KMS-11 (cell line): ENCODE measurements at regions not wholly inside any gene's neighbourhood (a gene's known extent, or its start where the extent isn't known, plus 50 kb on each side); places are given as distances from the start of the nearest gene placed in this dataset.

Source experiments
- H2AFZ ChIP-seq: fragments of 200-600 bp; sonication (generic); 2 replicates; pipeline ENCODE4 v1.6.1; 2016; ENCODE audit warnings: antibody characterized with exemption, mixed run types, low read depth
- H3K27ac ChIP-seq: fragments of 200-600 bp; sonication (generic); 2 replicates; pipeline ENCODE4 v1.6.1; 2016; ENCODE audit warnings: mild to moderate bottlenecking, mixed run types
- H3K27me3 ChIP-seq: fragments of 200-600 bp; sonication (generic); 2 replicates; pipeline ENCODE4 v1.6.1; 2017; ENCODE audit warnings: mild to moderate bottlenecking, low read depth, mixed run types, moderate library complexity; ENCODE audit not compliant: insufficient read depth
- H3K36me3 ChIP-seq: fragments of 200-600 bp; sonication (generic); 2 replicates; pipeline ENCODE4 v1.6.1; 2017; ENCODE audit warnings: mild to moderate bottlenecking, mixed run types; ENCODE audit not compliant: insufficient read depth
- H3K4me1 ChIP-seq: fragments of 200-600 bp; sonication (generic); 2 replicates; pipeline ENCODE4 v1.6.1; 2016; ENCODE audit warnings: mild to moderate bottlenecking, low read depth, mixed run types; ENCODE audit not compliant: poor library complexity, severe bottlenecking
- H3K4me2 ChIP-seq: fragments of 200-600 bp; sonication (generic); 2 replicates; pipeline ENCODE4 v1.7.0; 2016; ENCODE audit warnings: mild to moderate bottlenecking, mixed run types
- H3K4me3 ChIP-seq: fragments of 200-600 bp; sonication (generic); IDR thresholded peaks from 2 replicates; pipeline ENCODE4 v1.6.1; 2017; ENCODE audit warnings: low read depth, low read length, mixed read lengths; ENCODE audit not compliant: insufficient read depth
- H3K79me2 ChIP-seq: fragments of 200-600 bp; sonication (generic); 2 replicates; pipeline ENCODE4 v1.6.1; 2016; ENCODE audit warnings: low read depth, mixed run types; ENCODE audit not compliant: insufficient read depth
- H3K9ac ChIP-seq: fragments of 200-600 bp; sonication (generic); 2 replicates; pipeline ENCODE4 v1.6.1; 2016; ENCODE audit warnings: mild to moderate bottlenecking, mixed run types
- H4K20me1 ChIP-seq: fragments of 200-600 bp; sonication (generic); 2 replicates; pipeline ENCODE4 v1.6.1; 2016; ENCODE audit warnings: mild to moderate bottlenecking, mixed run types; ENCODE audit not compliant: insufficient read depth
- TF ChIP-seq, protein P1 (sequence below): fragments of 200-600 bp; sonication (generic); conservative IDR thresholded peaks from 2 replicates; pipeline ENCODE4 v1.6.1; 2017; ENCODE audit warnings: low read depth, mild to moderate bottlenecking, antibody characterized with exemption, low read length, moderate library complexity, mixed read lengths

DNA sequence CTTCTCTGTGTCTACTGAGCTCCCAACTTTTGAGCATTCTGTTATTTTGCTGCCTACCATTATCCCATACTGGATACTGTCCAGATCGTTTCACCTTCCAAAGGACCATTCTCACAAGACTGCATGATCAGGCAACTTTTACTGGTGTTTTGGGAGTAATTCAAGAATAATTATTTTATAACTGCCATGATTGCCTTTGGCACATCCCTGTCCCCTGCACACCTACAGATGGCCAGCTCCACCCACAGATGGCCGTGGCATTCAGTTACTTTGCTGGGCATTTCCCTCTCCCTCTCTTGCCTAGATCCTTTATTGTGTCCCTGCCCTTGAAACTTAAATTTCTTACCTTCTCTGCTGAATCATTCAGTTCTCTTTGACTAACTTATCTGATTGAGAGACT is 263.9 kb downstream of the DIPK2A start:
- H4K20me1 ChIP-seq = no peaks in the 10 kb centered on the region
- H3K27me3 ChIP-seq = no peaks in the 10 kb centered on the region
- H2AFZ ChIP-seq = no peak overlapping the region
- peak overlapping the region; percentile 5; the same call in 1 of the 2 replicates for H3K27ac ChIP-seq
- TF ChIP-seq, protein P1, sequence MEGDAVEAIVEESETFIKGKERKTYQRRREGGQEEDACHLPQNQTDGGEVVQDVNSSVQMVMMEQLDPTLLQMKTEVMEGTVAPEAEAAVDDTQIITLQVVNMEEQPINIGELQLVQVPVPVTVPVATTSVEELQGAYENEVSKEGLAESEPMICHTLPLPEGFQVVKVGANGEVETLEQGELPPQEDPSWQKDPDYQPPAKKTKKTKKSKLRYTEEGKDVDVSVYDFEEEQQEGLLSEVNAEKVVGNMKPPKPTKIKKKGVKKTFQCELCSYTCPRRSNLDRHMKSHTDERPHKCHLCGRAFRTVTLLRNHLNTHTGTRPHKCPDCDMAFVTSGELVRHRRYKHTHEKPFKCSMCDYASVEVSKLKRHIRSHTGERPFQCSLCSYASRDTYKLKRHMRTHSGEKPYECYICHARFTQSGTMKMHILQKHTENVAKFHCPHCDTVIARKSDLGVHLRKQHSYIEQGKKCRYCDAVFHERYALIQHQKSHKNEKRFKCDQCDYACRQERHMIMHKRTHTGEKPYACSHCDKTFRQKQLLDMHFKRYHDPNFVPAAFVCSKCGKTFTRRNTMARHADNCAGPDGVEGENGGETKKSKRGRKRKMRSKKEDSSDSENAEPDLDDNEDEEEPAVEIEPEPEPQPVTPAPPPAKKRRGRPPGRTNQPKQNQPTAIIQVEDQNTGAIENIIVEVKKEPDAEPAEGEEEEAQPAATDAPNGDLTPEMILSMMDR = no peak
- no peak overlapping the region for H3K4me3 ChIP-seq
- no peak overlapping the region for H3K9ac ChIP-seq
- H3K79me2 ChIP-seq = no peaks in the 10 kb centered on the region
- H3K4me2 ChIP-seq = peak overlapping the region; percentile 37; the same call in 1 of the 2 replicates
- peaks cover 34% of the 10 kb centered on the region for H3K4me1 ChIP-seq
- no peaks in the 10 kb centered on the region for H3K36me3 ChIP-seq

DNA sequence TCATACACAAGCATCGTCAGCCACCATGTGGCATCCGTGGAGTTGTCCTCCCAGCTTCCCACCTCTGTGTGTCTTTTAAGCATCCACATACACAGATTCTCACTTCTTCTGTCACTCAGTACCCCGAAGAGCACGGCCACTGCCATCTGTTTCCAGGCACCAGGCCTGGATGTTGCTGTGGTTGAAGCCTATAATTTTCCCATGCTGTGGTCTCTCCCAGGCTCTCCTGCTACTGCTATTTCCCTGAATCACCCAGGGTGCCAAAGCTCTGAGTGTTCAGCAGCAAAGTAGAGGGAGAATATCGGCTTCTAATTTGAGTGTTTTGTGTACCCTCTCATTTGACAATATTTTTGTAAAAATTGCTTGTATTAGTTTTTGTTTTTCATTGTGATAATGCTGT is 265.7 kb downstream of the DIPK2A start:
- TF ChIP-seq, protein P1 = no peak

DNA sequence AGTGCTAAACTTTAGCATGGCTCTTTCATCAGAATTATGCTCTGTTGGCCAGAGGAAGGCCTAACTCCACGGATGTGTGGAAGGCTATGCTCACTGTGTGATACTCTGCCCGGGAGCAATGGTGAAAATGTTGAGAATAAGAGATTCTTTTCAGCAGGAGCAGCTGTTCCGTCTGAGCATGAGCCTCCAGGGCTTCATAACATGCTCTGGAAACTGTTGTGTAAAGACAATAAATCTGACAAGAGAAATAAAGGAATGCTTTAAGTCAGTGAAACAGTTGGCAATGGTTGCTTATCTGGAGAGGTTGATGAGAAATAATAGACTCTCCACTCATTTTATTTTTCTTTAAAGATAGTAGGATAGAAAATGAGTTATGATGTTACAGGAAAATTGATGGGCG is 269.8 kb downstream of the DIPK2A start:
- Histone ChIP-seq H3K4me3 (no peak overlapping the region), H3K4me2 (no peak overlapping the region), H3K79me2 (no peaks in the 10 kb centered on the region), H4K20me1 (no peaks in the 10 kb centered on the region), H3K27me3 (no peaks in the 10 kb centered on the region), H3K36me3 (no peaks in the 10 kb centered on the region), H2AFZ (no peak overlapping the region), H3K27ac (no peak overlapping the region), H3K4me1 (peaks cover under 1% of the 10 kb centered on the region), H3K9ac (no peak overlapping the region)
- TF ChIP-seq, protein P1 = no peak

More for the DNA sequence above, 265.7 kb downstream of the DIPK2A start:
- Histone ChIP-seq H2AFZ (no peak overlapping the region), H3K79me2 (no peaks in the 10 kb centered on the region), H3K9ac (no peak overlapping the region), H3K27ac (no peak overlapping the region), H3K36me3 (no peaks in the 10 kb centered on the region), H3K27me3 (no peaks in the 10 kb centered on the region), H3K4me3 (no peak overlapping the region), H4K20me1 (no peaks in the 10 kb centered on the region), H3K4me2 (no peak overlapping the region), H3K4me1 (peaks cover 34% of the 10 kb centered on the region)

DNA sequence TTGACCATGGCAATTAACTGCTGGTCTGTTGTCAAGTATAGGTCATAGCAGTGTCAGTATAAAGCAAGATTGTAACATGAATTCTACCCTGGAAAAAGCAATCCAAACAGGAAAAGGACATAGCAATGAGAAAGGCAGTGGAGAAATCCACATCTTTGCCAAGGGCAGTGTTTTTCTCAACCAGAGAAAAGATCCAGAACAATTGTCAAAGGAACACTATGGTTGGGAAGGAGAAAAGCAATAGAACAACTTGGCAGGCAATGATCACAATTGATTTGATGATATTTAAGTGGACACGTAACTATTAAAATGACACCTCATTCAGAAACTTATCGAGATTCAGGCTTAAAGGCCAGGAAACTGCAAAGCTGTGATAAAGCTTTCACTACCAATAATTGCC is 271.1 kb downstream of the DIPK2A start:
- TF ChIP-seq, protein P1 = no peak
- Histone ChIP-seq H3K4me3 (no peak overlapping the region), H3K79me2 (no peaks in the 10 kb centered on the region), H2AFZ (no peak overlapping the region), H3K27ac (no peak overlapping the region), H3K9ac (no peak overlapping the region), H4K20me1 (no peaks in the 10 kb centered on the region), H3K4me2 (no peak overlapping the region), H3K36me3 (no peaks in the 10 kb centered on the region), H3K27me3 (no peaks in the 10 kb centered on the region), H3K4me1 (no peaks in the 10 kb centered on the region)
